ENCODE measurements at regions not wholly inside any gene's neighbourhood (a gene's known extent, or its start where the extent isn't known, plus 50 kb on each side); places are given as distances from the start of the nearest gene placed in this dataset.

DNA sequence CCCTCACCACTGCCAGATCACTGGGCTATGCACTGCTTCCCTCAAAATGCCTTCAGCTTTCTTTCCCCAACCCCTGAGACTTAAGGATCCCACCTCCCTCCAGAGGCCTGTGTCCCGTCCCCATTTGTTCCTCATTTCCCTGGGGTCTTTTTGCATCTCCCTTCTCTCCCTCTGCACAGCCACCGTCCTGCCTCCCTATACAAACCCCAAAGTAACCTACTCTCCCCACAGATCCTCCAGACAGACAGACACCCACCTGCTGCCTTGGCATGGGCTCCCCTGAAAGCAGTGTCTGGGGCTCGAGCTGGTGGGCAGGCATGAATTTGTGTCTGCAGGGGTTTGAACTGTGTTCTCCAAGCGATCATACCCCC is 69.4 kb upstream of the TNRC6C start:
- Mint-ChIP-seq H3K27me3 (ENCODE audit: low read depth) (peaks cover 33% of the 10 kb centered on the region), H3K9me3 (no peaks in the 10 kb centered on the region), H3K4me3 (no peak overlapping the region), H3K36me3 (no peaks in the 10 kb centered on the region), H3K27ac (no peak overlapping the region), H3K4me1 (peaks cover 29% of the 10 kb centered on the region)
- ChIA-PET CTCF (interaction anchor here (0.7 kb wide), 2 partner anchors 291 to 317 kb away, joined by 3 read pairs; no protein-coding TSS in a partner anchor), POLR2A (interaction anchor here (0.7 kb wide), 1 partner anchor 12 kb away, joined by 10 read pairs; no protein-coding TSS in a partner anchor)
- no peak for DNase-seq (ENCODE audit: low spot score)
- TF ChIP-seq NFE2L1 (CRISPR knock-in tag; IDR thresholded peaks at IDR 0.05), result no peak
- TF ChIP-seq, protein P1, sequence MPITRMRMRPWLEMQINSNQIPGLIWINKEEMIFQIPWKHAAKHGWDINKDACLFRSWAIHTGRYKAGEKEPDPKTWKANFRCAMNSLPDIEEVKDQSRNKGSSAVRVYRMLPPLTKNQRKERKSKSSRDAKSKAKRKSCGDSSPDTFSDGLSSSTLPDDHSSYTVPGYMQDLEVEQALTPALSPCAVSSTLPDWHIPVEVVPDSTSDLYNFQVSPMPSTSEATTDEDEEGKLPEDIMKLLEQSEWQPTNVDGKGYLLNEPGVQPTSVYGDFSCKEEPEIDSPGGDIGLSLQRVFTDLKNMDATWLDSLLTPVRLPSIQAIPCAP (CRISPR knock-in tag; IDR thresholded peaks at IDR 0.05), result no peak
- TF ChIP-seq, protein P2, sequence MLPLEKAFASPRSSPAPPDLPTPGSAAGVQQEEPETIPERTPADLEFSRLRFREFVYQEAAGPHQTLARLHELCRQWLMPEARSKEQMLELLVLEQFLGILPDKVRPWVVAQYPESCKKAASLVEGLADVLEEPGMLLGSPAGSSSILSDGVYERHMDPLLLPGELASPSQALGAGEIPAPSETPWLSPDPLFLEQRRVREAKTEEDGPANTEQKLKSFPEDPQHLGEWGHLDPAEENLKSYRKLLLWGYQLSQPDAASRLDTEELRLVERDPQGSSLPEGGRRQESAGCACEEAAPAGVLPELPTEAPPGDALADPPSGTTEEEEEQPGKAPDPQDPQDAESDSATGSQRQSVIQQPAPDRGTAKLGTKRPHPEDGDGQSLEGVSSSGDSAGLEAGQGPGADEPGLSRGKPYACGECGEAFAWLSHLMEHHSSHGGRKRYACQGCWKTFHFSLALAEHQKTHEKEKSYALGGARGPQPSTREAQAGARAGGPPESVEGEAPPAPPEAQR (CRISPR knock-in tag; IDR thresholded peaks at IDR 0.05), result no peak
- no peak for TF ChIP-seq ELF4 (CRISPR knock-in tag; IDR thresholded peaks at IDR 0.05; ENCODE audit: low read depth)
- TF ChIP-seq, protein P3, sequence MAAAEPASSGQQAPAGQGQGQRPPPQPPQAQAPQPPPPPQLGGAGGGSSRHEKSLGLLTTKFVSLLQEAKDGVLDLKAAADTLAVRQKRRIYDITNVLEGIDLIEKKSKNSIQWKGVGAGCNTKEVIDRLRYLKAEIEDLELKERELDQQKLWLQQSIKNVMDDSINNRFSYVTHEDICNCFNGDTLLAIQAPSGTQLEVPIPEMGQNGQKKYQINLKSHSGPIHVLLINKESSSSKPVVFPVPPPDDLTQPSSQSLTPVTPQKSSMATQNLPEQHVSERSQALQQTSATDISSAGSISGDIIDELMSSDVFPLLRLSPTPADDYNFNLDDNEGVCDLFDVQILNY (CRISPR knock-in tag; IDR thresholded peaks at IDR 0.05), result no peak
- no peak for ATAC-seq

DNA sequence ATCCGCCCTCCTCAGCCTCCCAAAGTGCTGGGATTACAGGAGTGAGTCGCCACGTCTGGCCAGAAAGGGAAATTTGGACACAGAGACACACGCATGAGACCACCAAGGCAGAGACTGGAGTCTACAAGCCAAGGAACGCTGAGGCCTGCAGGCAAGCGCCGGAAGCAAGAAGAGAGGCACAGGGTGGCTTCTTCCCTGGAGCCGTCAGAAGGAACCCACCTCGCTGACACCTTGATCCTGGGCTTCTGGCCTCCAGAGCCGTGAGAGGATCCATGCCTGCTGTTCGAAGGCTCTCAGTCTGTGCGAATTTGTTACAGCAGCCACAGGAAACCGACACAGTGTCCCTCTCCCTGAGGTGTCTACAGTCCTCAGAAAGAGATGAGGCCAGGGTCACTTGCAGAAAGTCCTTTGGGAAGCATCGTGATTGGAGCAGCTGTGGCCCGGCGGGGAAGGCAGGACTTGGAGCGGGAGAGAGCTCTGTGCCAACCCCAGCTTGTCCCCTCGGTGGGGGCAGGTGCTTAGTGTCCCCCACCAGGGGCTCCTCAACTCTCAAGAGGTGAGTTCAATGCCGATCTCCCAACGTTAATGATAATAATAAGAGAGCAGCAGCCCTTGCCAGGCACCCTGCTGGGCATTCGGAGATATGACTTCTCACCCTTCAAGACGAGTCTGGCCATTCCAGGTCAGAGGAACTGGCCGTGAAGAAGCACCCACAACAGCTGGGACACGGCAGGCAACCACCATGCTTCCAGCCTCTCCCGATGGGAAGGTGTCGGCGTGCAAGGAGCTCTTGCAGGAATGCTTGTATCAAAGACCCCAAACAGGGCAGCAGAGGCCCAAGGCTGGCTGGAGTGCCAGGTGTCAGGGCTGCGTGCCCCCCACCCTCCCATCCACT is 68.4 kb upstream of the TNRC6C start:
- Mint-ChIP-seq H3K36me3 (no peaks in the 10 kb centered on the region), H3K4me3 (no peak overlapping the region), H3K27ac (no peak overlapping the region), H3K4me1 (peaks cover 29% of the 10 kb centered on the region), H3K27me3 (ENCODE audit: low read depth) (peaks cover 33% of the 10 kb centered on the region), H3K9me3 (no peaks in the 10 kb centered on the region)
- POLR2A ChIA-PET, result no interaction called here
- CTCF ChIA-PET, result no interaction called here
- DNase-seq (ENCODE audit: low spot score) (no peak), ATAC-seq (no peak)
- no peak for TF ChIP-seq CREB1 (CRISPR knock-in tag; IDR thresholded peaks at IDR 0.05)
- no peak for TF ChIP-seq ZNF121 (CRISPR knock-in tag; IDR thresholded peaks at IDR 0.05)
- TF ChIP-seq ELF4 (CRISPR knock-in tag; IDR thresholded peaks at IDR 0.05; ENCODE audit: low read depth), result no peak
- TF ChIP-seq, protein P4, sequence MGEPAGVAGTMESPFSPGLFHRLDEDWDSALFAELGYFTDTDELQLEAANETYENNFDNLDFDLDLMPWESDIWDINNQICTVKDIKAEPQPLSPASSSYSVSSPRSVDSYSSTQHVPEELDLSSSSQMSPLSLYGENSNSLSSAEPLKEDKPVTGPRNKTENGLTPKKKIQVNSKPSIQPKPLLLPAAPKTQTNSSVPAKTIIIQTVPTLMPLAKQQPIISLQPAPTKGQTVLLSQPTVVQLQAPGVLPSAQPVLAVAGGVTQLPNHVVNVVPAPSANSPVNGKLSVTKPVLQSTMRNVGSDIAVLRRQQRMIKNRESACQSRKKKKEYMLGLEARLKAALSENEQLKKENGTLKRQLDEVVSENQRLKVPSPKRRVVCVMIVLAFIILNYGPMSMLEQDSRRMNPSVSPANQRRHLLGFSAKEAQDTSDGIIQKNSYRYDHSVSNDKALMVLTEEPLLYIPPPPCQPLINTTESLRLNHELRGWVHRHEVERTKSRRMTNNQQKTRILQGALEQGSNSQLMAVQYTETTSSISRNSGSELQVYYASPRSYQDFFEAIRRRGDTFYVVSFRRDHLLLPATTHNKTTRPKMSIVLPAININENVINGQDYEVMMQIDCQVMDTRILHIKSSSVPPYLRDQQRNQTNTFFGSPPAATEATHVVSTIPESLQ (CRISPR knock-in tag; IDR thresholded peaks at IDR 0.05), result no peak
- no peak for TF ChIP-seq OVOL2 (CRISPR knock-in tag; IDR thresholded peaks at IDR 0.05; ENCODE audit: borderline replicate concordance)
- TF ChIP-seq ZNF423 (CRISPR knock-in tag; IDR thresholded peaks at IDR 0.05), result no peak
- TF ChIP-seq, protein P5, sequence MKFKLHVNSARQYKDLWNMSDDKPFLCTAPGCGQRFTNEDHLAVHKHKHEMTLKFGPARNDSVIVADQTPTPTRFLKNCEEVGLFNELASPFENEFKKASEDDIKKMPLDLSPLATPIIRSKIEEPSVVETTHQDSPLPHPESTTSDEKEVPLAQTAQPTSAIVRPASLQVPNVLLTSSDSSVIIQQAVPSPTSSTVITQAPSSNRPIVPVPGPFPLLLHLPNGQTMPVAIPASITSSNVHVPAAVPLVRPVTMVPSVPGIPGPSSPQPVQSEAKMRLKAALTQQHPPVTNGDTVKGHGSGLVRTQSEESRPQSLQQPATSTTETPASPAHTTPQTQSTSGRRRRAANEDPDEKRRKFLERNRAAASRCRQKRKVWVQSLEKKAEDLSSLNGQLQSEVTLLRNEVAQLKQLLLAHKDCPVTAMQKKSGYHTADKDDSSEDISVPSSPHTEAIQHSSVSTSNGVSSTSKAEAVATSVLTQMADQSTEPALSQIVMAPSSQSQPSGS (CRISPR knock-in tag; IDR thresholded peaks at IDR 0.05; ENCODE audit: borderline replicate concordance, low read depth), result no peak
- TF ChIP-seq SMAD4 (CRISPR knock-in tag; IDR thresholded peaks at IDR 0.05), result no peak
- TF ChIP-seq, protein P6, sequence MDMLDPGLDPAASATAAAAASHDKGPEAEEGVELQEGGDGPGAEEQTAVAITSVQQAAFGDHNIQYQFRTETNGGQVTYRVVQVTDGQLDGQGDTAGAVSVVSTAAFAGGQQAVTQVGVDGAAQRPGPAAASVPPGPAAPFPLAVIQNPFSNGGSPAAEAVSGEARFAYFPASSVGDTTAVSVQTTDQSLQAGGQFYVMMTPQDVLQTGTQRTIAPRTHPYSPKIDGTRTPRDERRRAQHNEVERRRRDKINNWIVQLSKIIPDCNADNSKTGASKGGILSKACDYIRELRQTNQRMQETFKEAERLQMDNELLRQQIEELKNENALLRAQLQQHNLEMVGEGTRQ (CRISPR knock-in tag; IDR thresholded peaks at IDR 0.05), result no peak
- no peak for TF ChIP-seq RORB (CRISPR knock-in tag; IDR thresholded peaks at IDR 0.05)
- no peak for TF ChIP-seq NFYB (CRISPR knock-in tag; conservative IDR thresholded peaks at IDR 0.05; ENCODE audit: low read depth)
- TF ChIP-seq CBFB (CRISPR knock-in tag; IDR thresholded peaks at IDR 0.05; ENCODE audit: low read depth), result no peak

All from WTC11 (cell line).